Ishikawa (cell line): ENCODE measurements at regions not wholly inside any gene's neighbourhood (a gene's known extent, or its start where the extent isn't known, plus 50 kb on each side); places are given as distances from the start of the nearest gene placed in this dataset.

ENCODE experiments used
- CEBPB ChIP-seq: IDR thresholded peaks from 2 replicates; pipeline ENCODE4 v1.6.1; 2012
- CREB1 ChIP-seq: IDR thresholded peaks from 2 replicates; pipeline ENCODE4 v1.6.1; 2012; ENCODE audit warnings: low read depth
- EGR1 ChIP-seq: IDR thresholded peaks from 2 replicates; pipeline ENCODE4 v1.6.1; 2012
- EP300 ChIP-seq: IDR thresholded peaks from 2 replicates; pipeline ENCODE4 v1.6.1; 2012; ENCODE audit warnings: borderline replicate concordance
- FOXM1 ChIP-seq: IDR thresholded peaks from 2 replicates; pipeline ENCODE4 v1.6.1; 2012; ENCODE audit warnings: low read depth, borderline replicate concordance
- MAX ChIP-seq: IDR thresholded peaks from 2 replicates; pipeline ENCODE4 v1.6.1; 2012
- NFIC ChIP-seq: IDR thresholded peaks from 2 replicates; pipeline ENCODE4 v1.6.1; 2012
- RAD21 ChIP-seq: IDR thresholded peaks from 2 replicates; pipeline ENCODE4 v1.6.1; 2012; ENCODE audit warnings: low read depth
- REST ChIP-seq: IDR thresholded peaks from 2 replicates; pipeline ENCODE4 v1.6.1; 2012; ENCODE audit warnings: low read depth, mild to moderate bottlenecking
- TAF1 ChIP-seq: IDR thresholded peaks from 2 replicates; pipeline ENCODE4 v1.6.1; 2012; ENCODE audit warnings: low read depth, mild to moderate bottlenecking
- TCF12 ChIP-seq: IDR thresholded peaks from 2 replicates; pipeline ENCODE4 v1.6.1; 2012; ENCODE audit warnings: low read depth
- TEAD4 ChIP-seq: IDR thresholded peaks from 2 replicates; pipeline ENCODE4 v1.6.1; 2012
- USF1 ChIP-seq: IDR thresholded peaks from 2 replicates; pipeline ENCODE4 v1.6.1; 2012
- YY1 ChIP-seq: IDR thresholded peaks from 2 replicates; pipeline ENCODE4 v1.6.1; 2012; ENCODE audit warnings: low read depth
- ZBTB7A ChIP-seq: IDR thresholded peaks from 2 replicates; pipeline ENCODE4 v1.6.1; 2012; ENCODE audit warnings: low read depth

GRCh38 chrX:46244451-46244850, 300.8 kb downstream of the ZNF674 start:
- TF ChIP-seq CEBPB = no peak

GRCh38 chrX:46236411-46236810, 308.8 kb downstream of the ZNF674 start:
- TF ChIP-seq REST (no peak), MAX (no peak), RAD21 (no peak), CEBPB (no peak), TAF1 (no peak), ZBTB7A (no peak), YY1 (no peak), FOXM1 (no peak), CREB1 (no peak), EP300 (no peak), TCF12 (no peak), NFIC (no peak), TEAD4 (no peak), USF1 (no peak), EGR1 (no peak)

GRCh38 chrX:46235778-46236177, 309.4 kb downstream of the ZNF674 start:
- no peak for TF ChIP-seq CEBPB

- TF ChIP-seq RAD21 (no peak), TEAD4 (no peak), USF1 (no peak), FOXM1 (no peak), YY1 (no peak), NFIC (no peak), REST (no peak), EP300 (no peak), CEBPB (no peak), MAX (no peak), CREB1 (no peak), TAF1 (no peak), ZBTB7A (no peak), TCF12 (no peak), EGR1 (no peak)
Observed at GRCh38 chrX:46234775-46235174, 310.4 kb downstream of the ZNF674 start.

- no peak for TF ChIP-seq NFIC
- no peak for TF ChIP-seq EP300
- TF ChIP-seq ZBTB7A = no peak
- TF ChIP-seq YY1 = no peak
- no peak for TF ChIP-seq CREB1
- TF ChIP-seq MAX = no peak
- TF ChIP-seq CEBPB = no peak
- TF ChIP-seq RAD21 = no peak
- TF ChIP-seq USF1 = no peak
- TF ChIP-seq TEAD4 = no peak
- no peak for TF ChIP-seq TCF12
- TF ChIP-seq EGR1 = no peak
- TF ChIP-seq FOXM1 = no peak
- no peak for TF ChIP-seq TAF1
- no peak for TF ChIP-seq REST
Observed at GRCh38 chrX:46228389-46228788, 316.8 kb downstream of the ZNF674 start.
